ENCODE measurements at regions not wholly inside any gene's neighbourhood (a gene's known extent, or its start where the extent isn't known, plus 50 kb on each side); places are given as distances from the start of the nearest gene placed in this dataset.
A peak's percentile ranks its signal among the peaks of the same experiment; 100 is the strongest.
"Not testable (repeated sequence)": the region's sequence is repeated elsewhere in the genome, so short reads cannot be mapped to it uniquely, and the experiment has no call there.

DNA sequence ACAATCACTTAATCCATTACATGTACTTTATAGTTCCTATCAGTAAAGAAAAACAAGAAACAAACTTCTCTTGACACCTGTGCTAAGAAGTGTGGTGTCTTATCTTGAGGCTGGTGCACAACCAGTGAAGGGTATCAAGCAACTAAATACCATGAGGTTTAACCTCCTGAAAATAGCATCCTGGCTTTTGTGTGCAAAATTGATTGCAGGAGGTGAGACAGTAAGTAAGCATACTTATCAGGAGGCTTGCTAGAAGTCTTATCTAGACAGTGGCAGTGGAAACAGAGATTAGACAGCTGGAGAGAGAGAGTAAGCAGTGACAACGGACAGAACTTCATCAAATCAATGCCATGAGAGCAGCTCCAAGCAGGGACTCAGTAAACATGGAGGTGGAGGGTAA lies 730.3 kb downstream of the DNAH5 start:
- Histone ChIP-seq H3K36me3 (no peaks in the 10 kb centered on the region), H3K27ac (no peak overlapping the region), H3K4me3 (no peak overlapping the region), H3K27me3 (no peaks in the 10 kb centered on the region), H3K9me3 (no peaks in the 10 kb centered on the region), H3K4me1 (no peaks in the 10 kb centered on the region)
- ATAC-seq (ENCODE audit: low FRiP score in 2 of 2) = no peak
- WGBS, 2 donors = 6 to 22% methylated on average over 1 of the region's 1 CpG
- TF ChIP-seq, protein P1, sequence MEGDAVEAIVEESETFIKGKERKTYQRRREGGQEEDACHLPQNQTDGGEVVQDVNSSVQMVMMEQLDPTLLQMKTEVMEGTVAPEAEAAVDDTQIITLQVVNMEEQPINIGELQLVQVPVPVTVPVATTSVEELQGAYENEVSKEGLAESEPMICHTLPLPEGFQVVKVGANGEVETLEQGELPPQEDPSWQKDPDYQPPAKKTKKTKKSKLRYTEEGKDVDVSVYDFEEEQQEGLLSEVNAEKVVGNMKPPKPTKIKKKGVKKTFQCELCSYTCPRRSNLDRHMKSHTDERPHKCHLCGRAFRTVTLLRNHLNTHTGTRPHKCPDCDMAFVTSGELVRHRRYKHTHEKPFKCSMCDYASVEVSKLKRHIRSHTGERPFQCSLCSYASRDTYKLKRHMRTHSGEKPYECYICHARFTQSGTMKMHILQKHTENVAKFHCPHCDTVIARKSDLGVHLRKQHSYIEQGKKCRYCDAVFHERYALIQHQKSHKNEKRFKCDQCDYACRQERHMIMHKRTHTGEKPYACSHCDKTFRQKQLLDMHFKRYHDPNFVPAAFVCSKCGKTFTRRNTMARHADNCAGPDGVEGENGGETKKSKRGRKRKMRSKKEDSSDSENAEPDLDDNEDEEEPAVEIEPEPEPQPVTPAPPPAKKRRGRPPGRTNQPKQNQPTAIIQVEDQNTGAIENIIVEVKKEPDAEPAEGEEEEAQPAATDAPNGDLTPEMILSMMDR (IDR thresholded peaks at IDR 0.05) = no peak
- TF ChIP-seq POLR2A (IDR thresholded peaks at IDR 0.05) (no peak), POLR2AphosphoS5 (IDR thresholded peaks at IDR 0.05) (no peak), EP300 (IDR thresholded peaks at IDR 0.05) (no peak)
- no peak for DNase-seq

DNA sequence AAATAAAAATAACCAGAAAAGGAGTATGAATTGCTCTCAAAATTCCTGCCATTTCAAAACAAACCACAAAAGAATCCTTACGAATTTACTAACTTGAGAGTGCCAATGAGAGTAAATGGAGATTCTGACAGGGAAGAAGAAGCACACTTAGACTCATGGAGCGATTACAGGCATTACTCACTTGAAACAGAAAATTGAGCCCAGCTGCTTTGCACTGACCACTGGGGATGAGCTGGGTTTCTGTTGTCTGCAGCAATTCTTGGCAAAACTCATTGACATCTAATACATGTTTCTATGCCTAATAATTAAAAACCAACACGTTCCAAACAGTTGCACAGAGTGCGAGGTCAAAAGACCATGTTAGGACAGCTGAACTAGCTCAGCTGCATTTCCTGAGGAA lies 731.6 kb downstream of the DNAH5 start:
- peak in 1 of 2 donors; percentile 45 for ATAC-seq (ENCODE audit: low FRiP score in 2 of 2)
- 76 to 84% methylated on average over 4 of the region's 4 CpGs for WGBS, 2 donors
- H3K4me3 ChIP-seq = no peak overlapping the region

DNA sequence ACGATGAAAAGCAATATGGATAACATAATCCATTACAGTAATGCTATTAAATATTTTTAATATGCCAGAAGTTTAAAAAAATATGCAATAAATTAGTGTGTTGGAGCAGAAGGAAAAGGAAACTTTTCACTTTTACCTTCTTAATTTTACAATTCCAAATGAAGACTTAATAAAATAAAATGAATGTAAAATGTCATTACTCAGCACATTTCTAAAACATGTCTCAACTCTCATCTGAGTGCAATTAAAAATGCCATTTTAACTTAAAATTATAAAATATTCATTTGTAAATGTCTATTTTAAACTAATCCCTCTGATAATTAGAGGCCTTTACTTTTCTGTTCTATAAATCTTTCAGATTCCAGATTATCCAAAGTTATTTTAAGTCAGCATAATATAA lies 733.4 kb downstream of the DNAH5 start:
- TF ChIP-seq POLR2AphosphoS5 (IDR thresholded peaks at IDR 0.05) = no peak
- no peak for TF ChIP-seq EP300 (IDR thresholded peaks at IDR 0.05)
- TF ChIP-seq POLR2A (IDR thresholded peaks at IDR 0.05) = no peak
- TF ChIP-seq, protein P1 (IDR thresholded peaks at IDR 0.05) = no peak
- no peaks in the 10 kb centered on the region for H3K9me3 ChIP-seq
- ATAC-seq (ENCODE audit: low FRiP score in 2 of 2) (no peak), DNase-seq (no peak)
- no peaks in the 10 kb centered on the region for H3K27me3 ChIP-seq
- 94 to 98% methylated on average over 1 of the region's 1 CpG for WGBS, 2 donors
- no peaks in the 10 kb centered on the region for H3K36me3 ChIP-seq
- no peak overlapping the region for H3K27ac ChIP-seq
- H3K4me3 ChIP-seq = no peak overlapping the region
- H3K4me1 ChIP-seq = no peaks in the 10 kb centered on the region

More for the DNA sequence above, 731.6 kb downstream of the DNAH5 start:
- TF ChIP-seq POLR2AphosphoS5 (IDR thresholded peaks at IDR 0.05) (no peak), POLR2A (IDR thresholded peaks at IDR 0.05) (no peak), EP300 (IDR thresholded peaks at IDR 0.05) (no peak)
- TF ChIP-seq, protein P1 (IDR thresholded peaks at IDR 0.05) = no peak
- no peaks in the 10 kb centered on the region for H3K27me3 ChIP-seq
- no peaks in the 10 kb centered on the region for H3K9me3 ChIP-seq
- H3K4me1 ChIP-seq = no peaks in the 10 kb centered on the region
- no peaks in the 10 kb centered on the region for H3K36me3 ChIP-seq
- DNase-seq = no peak
- H3K27ac ChIP-seq = no peak overlapping the region

DNA sequence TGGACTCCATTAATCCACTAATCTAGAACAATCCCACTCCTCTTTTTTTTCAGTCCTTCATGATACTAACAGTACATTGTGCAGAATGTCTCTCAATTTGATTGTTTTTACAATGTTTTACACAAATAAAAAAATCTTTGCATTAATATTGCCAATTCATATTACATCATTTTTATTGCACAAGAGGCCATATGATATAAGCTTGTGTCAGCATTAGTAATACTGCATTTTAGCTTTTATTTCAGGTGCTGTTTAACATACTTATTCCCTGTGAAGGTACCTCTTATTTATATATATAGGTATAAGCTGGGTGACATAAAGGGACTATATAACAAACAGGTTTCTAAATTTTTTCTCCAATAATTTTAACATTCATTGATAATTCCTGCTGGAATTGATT lies 737.4 kb downstream of the DNAH5 start:
- DNase-seq (no peak), ATAC-seq (ENCODE audit: low FRiP score in 2 of 2) (no peak)
- Histone ChIP-seq H3K9me3 (peaks cover 0 to 9% (median 4%) of the 10 kb centered on the region in 4 donors), H3K27ac (no peak overlapping the region), H3K4me3 (no peak overlapping the region), H3K27me3 (no peaks in the 10 kb centered on the region), H3K4me1 (no peaks in the 10 kb centered on the region), H3K36me3 (no peaks in the 10 kb centered on the region)
- TF ChIP-seq, protein P1 (IDR thresholded peaks at IDR 0.05) = no peak
- TF ChIP-seq POLR2A (IDR thresholded peaks at IDR 0.05) (no peak), POLR2AphosphoS5 (IDR thresholded peaks at IDR 0.05) (no peak), EP300 (IDR thresholded peaks at IDR 0.05) (no peak)

DNA sequence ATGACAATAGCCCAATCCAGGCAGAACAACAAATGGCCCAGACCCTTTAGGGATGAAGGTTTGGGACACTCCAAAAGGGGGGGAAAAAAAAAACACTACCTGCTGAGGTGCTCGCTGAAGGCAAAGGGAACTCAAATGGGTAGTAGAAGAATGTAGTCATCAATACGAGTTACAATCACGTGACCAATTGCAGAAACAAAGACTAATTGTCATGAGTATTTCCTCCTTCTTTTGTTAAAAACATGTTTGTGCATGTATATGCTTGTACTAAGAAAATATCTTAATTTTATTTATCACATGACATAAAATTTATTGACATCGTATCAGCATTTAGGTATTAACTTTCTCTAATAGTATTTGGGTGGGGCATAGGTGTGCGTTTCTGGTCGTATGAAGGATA lies 743.5 kb downstream of the DNAH5 start:
- Histone ChIP-seq H3K27me3 (no peaks in the 10 kb centered on the region), H3K27ac (no peak overlapping the region), H3K4me3 (no peak overlapping the region), H3K4me1 (no peaks in the 10 kb centered on the region), H3K36me3 (no peaks in the 10 kb centered on the region), H3K9me3 (peaks cover 0 to 9% (median 4%) of the 10 kb centered on the region in 4 donors)
- no peak for DNase-seq
- no peak for ATAC-seq (ENCODE audit: low FRiP score in 2 of 2)
- 90 to 92% methylated on average over 6 of the region's 6 CpGs for WGBS, 2 donors
- no peak for TF ChIP-seq EP300 (IDR thresholded peaks at IDR 0.05)
- TF ChIP-seq, protein P1 (IDR thresholded peaks at IDR 0.05) = no peak
- TF ChIP-seq POLR2AphosphoS5 (IDR thresholded peaks at IDR 0.05) = no peak
- TF ChIP-seq POLR2A (IDR thresholded peaks at IDR 0.05) = no peak

DNA sequence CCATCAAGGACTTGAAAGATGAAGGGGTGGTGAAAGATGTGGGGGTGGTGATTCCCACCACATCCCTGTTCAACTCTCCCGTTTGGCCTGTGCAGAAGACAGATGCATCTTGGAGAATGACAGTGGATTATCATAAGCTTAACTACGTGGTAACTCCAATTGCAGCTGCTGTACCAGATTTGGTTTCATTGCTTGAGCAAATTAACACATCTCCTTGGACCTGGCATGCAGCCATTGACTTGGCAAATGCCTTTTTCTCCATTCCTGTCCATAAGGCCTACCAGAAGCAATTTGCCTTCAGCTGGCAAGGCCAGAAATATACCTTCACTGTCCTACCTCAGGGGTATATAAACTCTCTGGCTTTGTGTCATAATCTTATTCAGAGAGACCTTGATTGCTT lies 746.3 kb downstream of the DNAH5 start:
- H3K4me1 ChIP-seq; H3K4me3 ChIP-seq; ATAC-seq (ENCODE audit: low FRiP score in 2 of 2); H3K9me3 ChIP-seq; H3K27ac ChIP-seq; DNase-seq; H3K36me3 ChIP-seq; H3K27me3 ChIP-seq: not testable (repeated sequence)
- WGBS, 2 donors = 53 to 70% methylated on average over 2 of the region's 2 CpGs

Measured in upper lobe of left lung (tissue), 6 donors.